GM12878 (cell line): ENCODE measurements at regions not wholly inside any gene's neighbourhood (a gene's known extent, or its start where the extent isn't known, plus 50 kb on each side); places are given as distances from the start of the nearest gene placed in this dataset.

Experiments
- YBX1 ChIP-seq: fragments of 450-650 bp; IDR thresholded peaks from 2 replicates; pipeline ENCODE4 v1.6.1; 2016; ENCODE audit warnings: antibody characterized with exemption
- TF ChIP-seq, protein P1 (sequence below), 3 experiments: IDR thresholded peaks in 2 of 3; conservative IDR thresholded peaks in 1 of 3; 2 replicates each; pipeline ENCODE4 v1.5.1; 2011; ENCODE audit warnings: low read depth in 3 of 3, low read length in 3 of 3, mild to moderate bottlenecking in 3 of 3, control low read depth in 2 of 3, moderate library complexity in 2 of 3, inconsistent platforms in 1 of 3, mixed read lengths in 1 of 3; ENCODE audit not compliant: control insufficient read depth in 2 of 3, insufficient read depth in 1 of 3; ENCODE audit errors: extremely low read depth in 1 of 3

DNA sequence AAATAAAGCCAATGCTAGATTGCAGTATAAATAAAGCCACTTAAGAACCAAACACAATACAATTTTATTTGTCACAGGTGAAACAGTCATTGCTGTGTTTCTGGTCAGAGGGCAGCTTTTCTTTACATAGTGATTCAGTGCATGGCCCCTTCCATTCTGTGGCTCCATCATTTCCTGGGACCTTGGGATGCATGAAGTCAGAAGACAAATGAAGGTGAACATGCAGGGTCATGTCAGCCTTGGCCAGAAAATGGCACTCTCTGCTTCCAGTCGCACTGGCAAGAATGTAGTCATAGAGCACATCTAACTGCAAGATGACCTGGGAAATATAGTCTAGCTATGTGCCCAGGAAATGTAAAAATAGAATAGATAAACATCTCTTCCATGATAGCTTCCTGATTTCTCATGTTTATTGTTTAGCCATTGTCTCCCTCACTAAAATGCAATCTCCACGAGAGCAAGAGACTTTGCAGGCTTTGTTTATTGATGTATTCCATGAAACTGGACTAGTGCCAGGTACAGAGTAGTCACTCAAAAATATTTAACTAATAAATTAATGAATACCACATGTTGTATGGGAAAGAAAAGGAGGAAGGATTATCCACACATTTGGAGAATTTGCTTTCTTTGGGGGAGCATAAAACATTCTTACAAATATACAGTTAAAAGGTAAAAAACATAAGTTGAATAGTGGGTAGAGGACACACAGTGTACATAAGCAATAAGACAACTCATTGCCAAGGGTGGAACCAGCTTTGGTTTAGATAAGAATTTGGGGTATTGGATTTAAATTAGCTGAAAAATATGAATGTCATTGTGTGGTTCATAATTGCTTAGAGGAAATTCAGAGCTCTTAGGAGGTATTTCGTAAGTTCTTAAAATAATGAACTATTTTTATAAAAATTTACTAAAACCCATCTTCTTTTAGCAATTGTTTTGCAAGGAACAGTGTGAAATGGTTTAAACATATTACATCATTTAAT, 343.8 kb downstream of the PID1 start:
- TF ChIP-seq, protein P1, sequence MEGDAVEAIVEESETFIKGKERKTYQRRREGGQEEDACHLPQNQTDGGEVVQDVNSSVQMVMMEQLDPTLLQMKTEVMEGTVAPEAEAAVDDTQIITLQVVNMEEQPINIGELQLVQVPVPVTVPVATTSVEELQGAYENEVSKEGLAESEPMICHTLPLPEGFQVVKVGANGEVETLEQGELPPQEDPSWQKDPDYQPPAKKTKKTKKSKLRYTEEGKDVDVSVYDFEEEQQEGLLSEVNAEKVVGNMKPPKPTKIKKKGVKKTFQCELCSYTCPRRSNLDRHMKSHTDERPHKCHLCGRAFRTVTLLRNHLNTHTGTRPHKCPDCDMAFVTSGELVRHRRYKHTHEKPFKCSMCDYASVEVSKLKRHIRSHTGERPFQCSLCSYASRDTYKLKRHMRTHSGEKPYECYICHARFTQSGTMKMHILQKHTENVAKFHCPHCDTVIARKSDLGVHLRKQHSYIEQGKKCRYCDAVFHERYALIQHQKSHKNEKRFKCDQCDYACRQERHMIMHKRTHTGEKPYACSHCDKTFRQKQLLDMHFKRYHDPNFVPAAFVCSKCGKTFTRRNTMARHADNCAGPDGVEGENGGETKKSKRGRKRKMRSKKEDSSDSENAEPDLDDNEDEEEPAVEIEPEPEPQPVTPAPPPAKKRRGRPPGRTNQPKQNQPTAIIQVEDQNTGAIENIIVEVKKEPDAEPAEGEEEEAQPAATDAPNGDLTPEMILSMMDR (IDR thresholded peaks at IDR 0.05 in 2 of 3, conservative IDR thresholded peaks at IDR 0.05 in 1 of 3; ENCODE audit: control insufficient read depth in 2 of 3, extremely low read depth in 1 of 3, insufficient read depth in 1 of 3, low read depth in 3 of 3, low read length in 3 of 3), result no peak
- no peak for TF ChIP-seq YBX1
